ENCODE measurements at regions not wholly inside any gene's neighbourhood (a gene's known extent, or its start where the extent isn't known, plus 50 kb on each side); places are given as distances from the start of the nearest gene placed in this dataset.

GRCh38 chr12:58487255-58487654 is 433.0 kb downstream of the LRIG3 start:
- H3K27ac ChIP-seq = no peak overlapping the region
- TF ChIP-seq CTCF (IDR thresholded peaks at IDR 0.05) = no peak
- no peak for TF ChIP-seq ZFX (IDR thresholded peaks at IDR 0.05; ENCODE audit: borderline replicate concordance)

GRCh38 chr12:58487678-58488161 is 432.6 kb downstream of the LRIG3 start:
- no peak overlapping the region for H3K27ac ChIP-seq
- TF ChIP-seq ZFX (IDR thresholded peaks at IDR 0.05; ENCODE audit: borderline replicate concordance) (no peak), CTCF (IDR thresholded peaks at IDR 0.05) (no peak)

GRCh38 chr12:58489394-58489793 is 430.9 kb downstream of the LRIG3 start:
- no peak overlapping the region for H3K27ac ChIP-seq
- TF ChIP-seq ZFX (IDR thresholded peaks at IDR 0.05; ENCODE audit: borderline replicate concordance) (no peak), CTCF (IDR thresholded peaks at IDR 0.05) (no peak)

- TF ChIP-seq CTCF (IDR thresholded peaks at IDR 0.05) (no peak), ZFX (IDR thresholded peaks at IDR 0.05; ENCODE audit: borderline replicate concordance) (no peak)
- H3K27ac ChIP-seq = no peak overlapping the region
Measured at GRCh38 chr12:58491306-58491705, 429.0 kb downstream of the LRIG3 start.

GRCh38 chr12:58496411-58497190 is 423.7 kb downstream of the LRIG3 start:
- TF ChIP-seq ZFX (IDR thresholded peaks at IDR 0.05; ENCODE audit: borderline replicate concordance) = no peak
- TF ChIP-seq CTCF (IDR thresholded peaks at IDR 0.05) = no peak

GRCh38 chr12:58500399-58500798 is 419.9 kb downstream of the LRIG3 start:
- H3K27ac ChIP-seq = no peak overlapping the region
- TF ChIP-seq CTCF (IDR thresholded peaks at IDR 0.05) = no peak
- no peak for TF ChIP-seq ZFX (IDR thresholded peaks at IDR 0.05; ENCODE audit: borderline replicate concordance)

More at GRCh38 chr12:58496411-58497190, 423.7 kb downstream of the LRIG3 start:
- H3K27ac ChIP-seq = no peak overlapping the region

GRCh38 chr12:58502226-58502625 is 418.1 kb downstream of the LRIG3 start:
- no peak for TF ChIP-seq ZFX (IDR thresholded peaks at IDR 0.05; ENCODE audit: borderline replicate concordance)
- TF ChIP-seq CTCF (IDR thresholded peaks at IDR 0.05) = no peak
- no peak overlapping the region for H3K27ac ChIP-seq
